ENCODE measurements at regions not wholly inside any gene's neighbourhood (a gene's known extent, or its start where the extent isn't known, plus 50 kb on each side); places are given as distances from the start of the nearest gene placed in this dataset.

DNA sequence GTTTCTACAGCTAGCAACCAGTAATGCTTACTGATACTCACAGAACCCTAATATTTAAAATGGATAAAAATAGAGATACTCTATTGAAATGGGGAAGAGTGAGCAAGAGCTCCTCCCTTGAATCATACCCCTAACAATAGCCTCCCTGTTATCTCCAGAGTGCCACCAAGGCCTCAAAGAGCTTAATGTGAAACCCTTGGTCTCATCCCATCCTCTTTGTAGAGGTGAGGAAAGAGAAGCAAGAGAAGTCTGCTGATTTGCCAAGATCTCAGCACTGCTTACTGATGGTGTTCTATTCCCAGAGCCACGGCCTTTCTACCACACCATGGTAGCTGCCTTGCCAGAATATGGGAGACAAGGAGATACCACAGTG, 463.4 kb upstream of the PROK2 start:
- DNase-seq (ENCODE audit: low spot score) = no peak
- no peak for FAIRE-seq

DNA sequence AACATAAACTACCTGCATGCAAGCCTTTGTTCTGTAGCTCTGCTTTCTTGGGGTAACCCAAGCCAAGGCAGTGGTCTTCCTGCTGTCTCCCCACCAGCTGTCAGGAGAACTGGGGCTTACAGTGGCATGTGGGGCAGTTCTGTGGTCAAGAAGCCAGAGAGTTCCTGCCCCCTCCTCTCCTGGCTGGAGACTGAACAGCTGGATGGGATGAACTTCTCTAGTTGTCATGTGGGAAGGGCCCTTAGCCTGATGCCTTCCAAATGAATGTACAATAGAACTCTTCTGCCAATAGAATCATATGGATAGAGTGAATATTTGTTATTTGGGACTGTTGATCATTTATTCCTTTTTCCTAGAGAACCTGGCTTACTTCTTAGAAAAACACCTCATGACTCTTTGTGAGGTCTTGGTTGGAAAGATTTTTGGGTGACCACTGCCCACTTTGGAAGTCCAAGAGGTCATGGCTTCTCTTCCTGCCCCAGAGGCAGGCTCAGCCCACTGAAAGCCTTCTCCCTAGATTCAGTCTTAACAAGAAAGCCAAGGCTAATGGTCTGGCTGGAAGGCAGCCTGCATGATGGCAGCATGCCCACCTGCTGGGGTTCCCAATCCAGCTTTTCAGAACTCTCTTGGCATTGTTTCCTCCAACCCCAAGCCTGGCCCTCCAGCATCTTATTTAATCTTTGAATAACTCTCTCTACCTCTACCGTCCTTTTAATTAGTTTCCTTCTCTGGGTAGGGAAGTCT, 462.9 kb upstream of the PROK2 start:
- DNase-seq (ENCODE audit: low spot score) (no peak), FAIRE-seq (no peak)

DNA sequence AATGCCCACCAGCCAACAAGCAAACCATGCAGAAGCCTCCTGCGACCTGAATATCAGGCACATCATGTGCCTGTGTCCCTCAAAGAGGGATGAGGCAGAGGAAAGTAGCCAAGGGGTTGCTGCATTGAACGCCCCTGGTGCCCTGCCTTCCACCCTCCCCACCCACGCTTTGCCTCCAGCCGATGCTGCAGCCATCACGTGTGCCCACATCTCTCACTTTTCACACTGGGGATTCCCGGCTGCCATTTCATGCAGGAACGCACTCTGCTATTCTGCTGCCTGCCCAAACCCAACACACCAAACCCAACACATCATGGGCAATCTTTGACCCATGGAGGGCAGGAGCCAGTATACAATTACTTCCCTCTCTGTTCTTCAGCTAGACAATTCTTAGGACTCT, 462.2 kb upstream of the PROK2 start:
- FAIRE-seq (no peak), DNase-seq (ENCODE audit: low spot score) (no peak)

DNA sequence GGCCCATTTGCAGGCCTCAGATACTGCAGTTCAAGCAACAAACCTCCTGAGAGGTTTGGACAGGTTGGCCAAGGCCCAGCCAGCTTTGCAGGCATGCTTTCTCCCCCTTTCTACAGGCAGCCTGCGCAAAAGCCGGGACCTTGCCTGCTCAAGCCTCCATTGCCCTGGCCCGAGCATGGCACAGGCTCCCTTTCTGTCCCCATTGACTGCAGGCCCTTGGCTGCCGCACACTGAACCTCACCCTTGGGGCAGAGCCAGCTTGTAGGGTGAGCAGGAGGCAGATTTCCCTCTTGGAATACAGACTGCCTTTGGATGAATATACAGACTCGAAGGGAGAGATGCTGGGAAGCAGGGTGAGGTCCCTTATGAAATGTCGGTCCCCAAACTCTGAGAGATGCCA, 461.7 kb upstream of the PROK2 start:
- DNase-seq (ENCODE audit: low spot score) = no peak
- no peak for FAIRE-seq

DNA sequence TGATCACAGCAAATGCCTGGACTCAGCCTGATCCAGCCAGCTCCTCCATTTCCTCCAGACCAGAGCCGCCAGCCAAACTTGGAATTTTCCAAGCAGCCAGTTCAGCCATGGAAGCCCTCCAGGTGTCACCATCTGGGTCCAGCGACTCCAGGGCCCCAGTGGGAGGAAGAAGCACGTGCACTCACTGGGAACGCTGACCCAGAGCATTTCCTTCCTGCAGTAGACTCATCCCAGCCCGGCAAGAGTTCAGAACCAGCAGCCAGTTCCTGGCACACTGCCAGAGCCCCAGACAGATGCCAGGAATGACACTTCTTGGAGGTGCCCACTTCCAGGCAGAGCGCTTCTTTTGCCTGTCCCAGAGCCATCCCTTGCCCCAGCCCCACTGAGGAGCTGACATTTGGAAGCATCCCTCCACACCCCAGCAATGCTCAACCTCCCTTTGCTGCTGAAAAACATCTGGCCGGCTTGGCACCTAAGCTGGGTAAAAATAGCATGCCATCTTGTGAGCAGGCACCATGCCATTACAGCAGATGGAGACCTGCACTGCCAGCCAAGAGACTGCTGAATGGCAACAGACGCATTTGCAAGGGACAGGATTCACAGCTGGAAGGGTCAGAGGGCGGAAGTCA, 460.3 kb upstream of the PROK2 start:
- DNase-seq (ENCODE audit: low spot score) (no peak), FAIRE-seq (no peak)

DNA sequence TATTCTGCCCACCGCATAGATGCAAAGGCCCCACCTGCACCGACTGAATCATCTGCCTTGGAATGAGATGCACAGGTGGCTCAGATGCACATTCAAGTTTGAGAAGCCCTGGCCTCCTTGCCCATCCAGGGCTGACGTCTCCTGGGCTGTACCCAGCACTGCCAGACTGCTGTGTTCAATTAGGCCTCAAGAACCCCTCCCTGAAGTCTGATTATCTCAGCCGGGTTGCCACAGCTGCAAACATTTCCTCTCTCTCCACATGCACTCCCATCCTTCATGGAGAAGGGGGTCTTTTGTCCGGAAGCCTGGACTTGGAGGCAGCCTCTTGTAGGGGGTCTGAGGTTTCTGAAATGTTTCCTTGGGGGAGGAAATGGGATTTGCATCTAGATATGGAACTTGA, 459.4 kb upstream of the PROK2 start:
- DNase-seq (ENCODE audit: low spot score) (no peak), FAIRE-seq (no peak)

DNA sequence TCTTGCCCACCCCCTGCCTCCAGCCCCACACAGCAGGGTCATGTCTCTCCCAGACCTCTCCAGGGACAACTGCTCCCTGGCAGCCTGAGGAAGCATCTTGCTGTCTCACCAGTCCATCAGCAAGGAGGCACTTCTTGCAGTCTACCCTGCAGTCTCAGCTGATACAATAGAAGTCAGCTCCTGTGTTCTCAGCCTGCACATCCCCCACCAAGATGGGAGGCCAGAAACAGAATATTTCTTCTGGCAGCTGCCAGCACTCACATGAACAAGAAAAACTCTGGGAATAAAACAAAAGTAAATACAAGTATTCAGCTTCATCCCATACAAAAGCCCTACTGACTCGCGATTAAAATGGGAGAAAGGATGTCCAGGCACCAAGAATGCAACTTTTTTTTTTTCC, 457.4 kb upstream of the PROK2 start:
- FAIRE-seq (no peak), DNase-seq (ENCODE audit: low spot score) (no peak)

DNA sequence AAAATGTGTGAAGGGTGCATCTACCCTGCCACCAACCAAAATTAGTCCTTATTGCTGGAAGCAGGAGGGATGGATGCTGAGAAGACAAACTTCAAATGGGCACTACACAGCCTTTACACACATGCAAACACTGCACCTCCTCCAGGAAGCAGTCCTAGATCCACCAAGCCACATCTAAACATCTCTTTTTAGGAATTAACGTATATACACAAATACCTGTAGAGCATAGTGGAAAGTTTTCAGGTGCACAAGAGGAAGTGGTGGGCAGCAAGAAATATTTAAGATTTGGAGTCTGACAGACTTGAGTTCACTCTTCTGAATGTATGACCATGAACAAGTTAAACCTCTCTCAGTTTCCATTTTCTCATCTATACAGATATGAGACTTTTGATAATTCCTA, 456.6 kb upstream of the PROK2 start:
- no peak for DNase-seq (ENCODE audit: low spot score)
- FAIRE-seq = no peak

DNA sequence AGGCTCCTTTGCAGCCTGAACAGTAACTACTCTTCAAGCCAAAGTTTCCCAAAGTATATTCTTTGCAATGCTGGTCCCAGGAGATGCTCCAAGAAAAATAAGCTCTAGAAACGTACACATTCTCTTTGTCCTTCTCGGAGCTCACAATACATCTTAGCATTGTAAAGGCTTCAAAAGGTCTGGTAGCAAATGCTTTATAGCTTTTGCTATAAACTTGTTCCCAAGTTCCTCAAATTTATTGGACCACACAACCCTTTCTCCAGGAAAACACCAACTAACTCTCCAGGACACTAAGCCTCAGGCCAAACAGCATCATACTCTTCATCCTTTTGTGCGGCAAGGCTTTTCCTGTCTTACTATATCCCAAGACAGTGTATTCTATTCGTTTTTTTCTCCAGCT, 455.6 kb upstream of the PROK2 start:
- no peak for FAIRE-seq
- no peak for DNase-seq (ENCODE audit: low spot score)

DNA sequence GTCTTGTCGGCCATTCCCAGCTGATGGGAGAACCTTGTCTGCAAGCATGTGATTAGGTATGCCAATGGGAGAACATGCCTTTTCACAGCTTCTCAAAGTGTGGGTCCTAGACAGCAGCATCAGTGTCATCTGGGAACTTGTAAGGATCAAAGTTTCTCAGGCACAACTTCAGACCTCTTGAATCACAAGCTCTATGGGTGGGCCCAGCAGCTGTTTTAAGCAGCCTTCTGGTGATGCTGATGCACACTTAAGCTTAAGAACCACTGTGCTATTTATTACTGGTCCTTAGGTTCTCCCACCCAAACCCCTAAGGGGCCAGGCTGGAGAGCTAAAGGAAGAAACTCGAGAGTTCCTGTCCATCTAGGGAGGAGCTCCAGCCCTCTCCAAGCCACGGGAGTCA, 453.9 kb upstream of the PROK2 start:
- FAIRE-seq (no peak), DNase-seq (ENCODE audit: low spot score) (no peak)

DNA sequence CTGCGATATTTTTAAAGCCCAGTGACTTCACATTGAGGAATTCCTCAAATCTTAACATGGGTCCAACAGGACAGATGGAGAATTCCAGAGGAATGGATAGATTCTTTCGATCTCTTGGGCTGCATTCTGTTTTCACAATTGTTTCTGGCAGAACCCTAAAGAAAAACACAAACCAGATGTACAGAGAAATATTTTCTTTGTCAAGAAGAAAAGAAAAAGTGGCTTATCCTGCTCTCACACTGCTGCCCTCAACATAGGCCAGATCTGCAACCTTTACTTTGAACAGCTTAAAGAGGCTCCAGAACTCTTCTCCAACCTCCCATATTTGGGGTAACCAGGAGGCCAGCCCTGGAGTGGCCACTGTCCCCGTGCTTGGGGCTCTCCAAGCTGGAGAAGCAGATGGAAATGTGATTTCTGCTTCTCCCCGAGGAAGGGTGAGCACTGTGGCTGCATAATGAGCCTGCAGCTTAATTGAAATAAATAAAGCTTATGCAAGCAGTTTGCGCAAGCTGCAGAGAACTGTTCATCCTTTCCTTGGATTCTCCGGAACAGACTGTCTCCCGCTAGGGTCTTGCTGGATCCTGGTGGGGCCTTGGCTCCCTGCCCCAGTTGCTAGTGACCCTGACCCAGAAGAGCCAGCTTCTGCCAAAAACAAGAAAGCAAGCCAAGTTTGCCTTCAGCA, 453.2 kb upstream of the PROK2 start:
- FAIRE-seq (no peak), DNase-seq (ENCODE audit: low spot score) (no peak)

DNA sequence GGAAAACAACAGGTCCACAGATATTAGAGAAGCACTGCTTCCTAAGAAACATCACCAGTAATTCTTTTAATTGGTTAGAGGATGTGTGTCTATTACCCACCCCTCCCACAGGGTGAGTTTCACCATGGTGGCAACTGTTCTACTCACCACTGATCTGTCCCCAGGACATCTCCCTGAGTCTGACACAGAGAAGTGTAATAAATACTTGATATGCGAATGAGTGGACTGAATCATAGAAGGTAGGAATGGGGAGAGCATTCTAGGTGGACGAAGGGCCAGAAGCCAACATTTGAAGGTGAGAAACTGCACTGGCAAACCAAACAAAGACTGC, 452.7 kb upstream of the PROK2 start:
- DNase-seq (ENCODE audit: low spot score) (no peak), FAIRE-seq (no peak)

DNA sequence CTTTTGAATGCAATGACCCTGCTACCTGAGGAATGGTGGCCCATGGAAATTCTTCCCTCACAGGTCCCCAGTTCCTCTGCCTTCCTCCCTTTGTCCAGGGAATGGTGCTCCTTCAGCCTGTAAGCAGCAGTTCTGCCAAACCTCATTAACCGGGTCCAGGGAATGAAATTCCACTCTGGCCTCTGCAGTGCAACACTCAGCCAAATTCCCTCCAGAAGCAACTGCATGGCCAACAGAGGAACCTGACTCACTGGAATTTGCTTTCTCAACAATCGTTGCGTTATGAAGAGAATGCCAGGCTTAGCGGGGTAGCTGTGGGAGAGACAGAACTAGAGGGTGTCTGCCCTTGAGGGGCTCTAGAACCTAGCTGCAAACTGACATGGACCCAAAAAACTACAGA, 449.4 kb upstream of the PROK2 start:
- DNase-seq (ENCODE audit: low spot score) = no peak
- FAIRE-seq = no peak

DNA sequence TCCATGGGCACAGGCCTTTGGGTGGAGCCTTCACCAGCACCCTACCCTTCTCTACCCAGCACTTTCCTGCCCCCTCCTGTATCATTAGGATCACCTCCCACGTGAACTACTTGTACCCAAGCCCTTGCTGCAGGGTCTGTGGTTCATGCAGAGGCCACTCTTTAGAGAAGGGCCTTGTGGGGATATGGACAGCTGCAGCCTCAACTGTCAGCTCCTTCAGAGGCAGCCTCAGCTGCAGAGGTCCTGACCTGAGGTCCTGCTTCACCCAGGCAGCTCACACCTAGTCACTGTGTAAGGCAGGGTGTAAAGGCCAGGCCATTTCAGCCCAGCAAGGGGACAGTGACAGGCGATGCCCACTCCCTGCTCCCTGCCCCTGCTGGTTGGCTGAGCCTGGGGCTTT, 448.6 kb upstream of the PROK2 start:
- DNase-seq (ENCODE audit: low spot score) (no peak), FAIRE-seq (no peak)

DNA sequence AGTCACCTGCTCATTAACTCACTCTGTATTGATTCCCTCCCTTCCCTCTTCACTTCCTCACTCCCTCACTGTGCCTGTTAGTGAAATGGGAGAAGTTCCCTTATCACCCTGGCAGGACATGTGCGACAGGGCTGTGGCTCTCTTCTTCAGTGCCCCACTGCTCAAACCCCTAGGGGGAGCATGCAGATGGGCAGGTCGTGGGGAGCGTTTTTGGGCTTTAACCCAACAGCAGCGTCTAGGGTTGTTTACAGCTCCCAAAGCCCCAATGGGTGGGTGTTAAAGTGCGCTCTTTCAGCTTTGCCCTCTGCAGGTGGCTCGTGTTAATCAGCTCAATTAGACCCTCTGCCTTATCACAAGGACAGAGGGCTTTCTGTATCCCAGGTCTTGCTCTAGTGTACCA, 447.8 kb upstream of the PROK2 start:
- DNase-seq (ENCODE audit: low spot score) (no peak), FAIRE-seq (no peak)

DNA sequence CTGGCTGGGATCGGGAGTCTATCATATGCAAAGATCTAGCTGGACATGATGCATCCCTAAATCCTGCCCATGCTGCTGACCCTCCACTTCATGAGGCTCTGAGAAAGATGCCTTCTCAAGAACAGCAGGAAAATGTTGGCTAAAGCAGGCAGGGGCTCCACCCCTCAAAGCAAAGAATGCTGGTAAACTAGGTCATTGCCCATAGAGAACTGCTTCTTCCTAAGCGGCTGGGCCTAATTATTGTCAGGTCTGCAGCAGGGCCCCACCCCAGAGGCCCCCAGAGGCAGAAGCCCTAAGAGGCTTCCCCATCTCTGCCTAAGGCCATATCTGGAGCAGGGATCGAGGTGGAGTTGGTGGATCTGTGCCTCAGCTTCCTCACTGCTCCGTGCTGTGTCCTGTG, 447.4 kb upstream of the PROK2 start:
- DNase-seq (ENCODE audit: low spot score) (no peak), FAIRE-seq (no peak)

DNA sequence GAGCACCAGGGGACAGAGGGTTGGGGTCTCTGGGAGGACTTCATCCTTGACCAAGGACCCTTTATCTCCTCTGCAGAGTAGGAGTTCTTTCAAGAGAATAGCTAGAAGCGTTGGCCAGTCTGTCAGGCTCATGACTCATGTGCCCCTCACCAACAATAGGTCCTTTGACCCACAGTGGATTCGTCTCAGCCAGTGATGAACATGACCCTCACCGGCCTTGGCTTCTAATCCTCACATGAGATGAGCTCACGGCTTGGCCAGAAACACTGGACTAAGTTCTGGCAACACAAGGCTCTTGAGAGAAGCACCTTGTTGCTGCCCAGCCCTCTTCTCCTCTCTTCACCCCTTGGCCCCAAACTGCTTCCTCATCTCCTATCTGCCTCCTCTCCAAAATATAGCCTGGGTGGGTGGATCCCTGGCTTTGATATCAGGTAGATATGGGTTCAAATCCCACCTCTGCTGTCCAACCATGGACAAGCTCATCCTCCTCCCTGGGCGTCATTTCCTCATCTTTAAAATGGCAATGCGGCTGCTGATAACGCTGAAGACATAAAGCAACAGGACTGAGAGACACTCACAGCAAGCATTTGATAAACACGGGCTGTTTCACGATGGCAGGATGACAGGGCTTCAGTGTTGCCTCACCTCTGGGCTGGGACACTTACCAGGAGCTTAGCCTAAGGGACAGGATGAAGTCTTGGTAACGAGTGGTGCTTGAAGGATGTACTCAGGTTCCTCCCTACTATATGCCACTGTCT, 446.7 kb upstream of the PROK2 start:
- no peak for FAIRE-seq

DNA sequence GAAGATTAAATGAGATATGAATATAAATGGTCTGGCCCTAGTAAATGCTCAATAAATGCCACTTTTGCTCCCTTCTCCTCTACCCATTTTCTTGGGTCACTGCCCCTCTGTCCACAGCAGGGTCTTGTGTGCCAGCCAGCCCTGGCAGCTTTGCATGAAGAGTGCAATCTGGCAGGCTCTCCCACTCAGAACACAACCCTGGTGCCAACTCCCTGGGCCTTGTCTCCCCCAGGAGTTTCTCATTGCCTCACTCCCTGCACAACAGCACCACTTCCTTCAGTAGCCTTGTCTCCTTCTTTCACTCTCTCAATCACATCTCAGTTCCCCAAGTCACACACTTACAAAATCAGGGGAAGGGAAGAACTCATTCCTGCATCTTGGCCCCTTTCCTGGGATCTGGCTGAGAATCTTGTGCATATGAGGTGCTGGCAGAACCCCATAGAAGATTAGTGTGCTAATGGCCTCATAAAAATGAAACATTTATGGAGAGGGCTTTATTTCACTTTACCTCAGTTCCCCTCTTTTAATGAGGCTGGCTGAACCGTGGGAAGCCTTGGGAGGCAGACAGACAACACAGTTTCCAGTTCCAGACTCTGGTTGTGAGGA, 445.9 kb upstream of the PROK2 start:
- no peak for FAIRE-seq
- no peak for DNase-seq (ENCODE audit: low spot score)

More for the DNA sequence above, 446.7 kb upstream of the PROK2 start:
- no peak for DNase-seq (ENCODE audit: low spot score)

DNA sequence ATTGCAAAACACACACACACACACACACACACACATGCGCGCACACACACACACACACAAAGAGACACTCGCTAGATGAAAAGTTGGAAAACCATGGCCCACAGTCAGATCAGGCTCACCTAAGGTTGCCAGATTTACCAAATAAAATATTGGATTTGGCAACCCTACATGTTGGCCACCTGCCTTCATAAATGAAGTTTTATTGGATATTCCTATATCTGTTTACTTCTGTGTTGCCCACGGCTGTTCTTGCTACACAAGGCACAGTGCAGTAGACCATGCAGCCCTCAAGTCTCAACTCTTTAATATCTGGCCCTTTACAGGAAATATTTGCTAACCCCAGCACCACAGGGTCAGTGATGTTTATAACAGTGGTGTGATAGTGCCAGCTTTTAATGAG, 445.0 kb upstream of the PROK2 start:
- FAIRE-seq = no peak
- DNase-seq (ENCODE audit: low spot score) = no peak

DNA sequence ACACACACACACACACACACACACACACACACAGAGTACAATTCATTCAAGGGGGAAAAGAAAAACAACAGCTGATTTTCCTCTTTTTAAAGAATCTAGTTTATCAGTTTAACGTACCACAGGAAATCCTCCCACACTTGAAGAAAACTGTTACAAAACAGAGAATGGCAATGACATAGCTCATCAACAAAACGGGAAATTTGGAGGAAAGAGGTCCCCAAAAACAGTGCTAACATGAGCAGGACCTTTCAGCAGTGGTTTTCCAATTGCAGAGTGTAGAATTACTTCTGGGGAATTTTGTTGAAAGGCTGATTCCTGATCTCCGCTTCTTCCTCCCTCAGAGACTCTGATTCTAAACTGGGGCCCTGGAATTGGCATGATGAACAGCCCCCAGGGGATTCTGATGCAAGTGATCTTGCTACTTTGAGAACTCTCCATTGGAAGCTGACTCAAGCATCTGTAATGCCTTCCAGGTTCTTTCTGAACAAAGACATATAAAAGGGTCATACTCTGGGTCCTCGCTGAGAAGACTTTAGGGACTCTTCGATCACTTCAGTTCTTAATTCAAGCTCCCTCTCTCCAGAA, 442.6 kb upstream of the PROK2 start:
- DNase-seq (ENCODE audit: low spot score) (no peak), FAIRE-seq (no peak)

DNA sequence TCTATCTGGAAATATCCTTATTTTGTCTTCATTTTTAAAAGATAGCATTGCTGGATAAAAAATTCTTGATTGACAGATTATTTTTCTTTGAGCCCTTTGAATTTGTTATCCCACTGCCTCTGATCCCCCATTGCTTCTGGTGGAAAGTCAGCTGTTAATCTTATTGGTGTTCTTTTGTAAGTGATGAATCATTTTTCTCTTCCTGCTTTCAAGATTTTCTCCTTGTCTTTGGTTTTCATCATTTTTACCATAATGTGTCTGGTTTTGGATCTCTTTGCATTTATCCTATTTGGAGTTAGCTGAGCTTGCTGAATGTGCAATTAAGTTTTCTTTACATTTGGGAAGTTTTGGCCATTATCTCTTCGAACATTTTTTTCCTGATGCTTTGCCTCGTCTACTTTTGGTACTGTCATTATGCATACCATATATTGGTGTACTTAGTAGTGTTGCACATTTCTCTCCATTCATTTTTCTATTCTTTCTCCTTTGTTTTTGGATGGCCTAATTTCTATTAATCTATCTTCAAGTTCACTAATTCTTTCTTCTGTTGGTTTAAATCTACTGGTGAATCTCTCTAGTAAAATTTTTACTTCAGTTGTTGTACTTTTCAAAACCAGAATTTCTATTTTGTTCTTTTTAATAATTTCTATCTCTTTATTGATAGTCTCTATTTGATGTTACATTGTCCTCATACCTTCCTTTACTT, 440.0 kb upstream of the PROK2 start:
- DNase-seq (ENCODE audit: low spot score) (no peak), FAIRE-seq (no peak)
